PC-3 (cell line): ENCODE measurements at regions not wholly inside any gene's neighbourhood (a gene's known extent, or its start where the extent isn't known, plus 50 kb on each side); places are given as distances from the start of the nearest gene placed in this dataset.

Source experiments
- CTCF ChIP-seq: fragments of 300-600 bp; sonication (generic); conservative IDR thresholded peaks from 2 replicates; pipeline ENCODE4 v1.5.1; 2017; ENCODE audit warnings: antibody characterized with exemption, low read depth, mild to moderate bottlenecking, low read length
- EZH2 ChIP-seq: fragments of 300-600 bp; sonication (generic); IDR thresholded peaks from one replicate; pipeline ENCODE4 v1.6.1; 2017; ENCODE audit warnings: antibody characterized with exemption, mild to moderate bottlenecking, low read length; ENCODE audit not compliant: unreplicated experiment
- EZH2phosphoT487 ChIP-seq: fragments of 300-600 bp; sonication (generic); IDR thresholded peaks from 2 replicates; pipeline ENCODE4 v1.6.1; 2018; ENCODE audit warnings: mild to moderate bottlenecking, antibody characterized with exemption, low read length, borderline replicate concordance

- TF ChIP-seq CTCF (no peak), EZH2 (no peak), EZH2phosphoT487 (no peak)
Measured at GRCh38 chr6:6746970-6747338, 158.4 kb downstream of the LY86 start.
